ENCODE measurements at regions not wholly inside any gene's neighbourhood (a gene's known extent, or its start where the extent isn't known, plus 50 kb on each side); places are given as distances from the start of the nearest gene placed in this dataset.

DNA sequence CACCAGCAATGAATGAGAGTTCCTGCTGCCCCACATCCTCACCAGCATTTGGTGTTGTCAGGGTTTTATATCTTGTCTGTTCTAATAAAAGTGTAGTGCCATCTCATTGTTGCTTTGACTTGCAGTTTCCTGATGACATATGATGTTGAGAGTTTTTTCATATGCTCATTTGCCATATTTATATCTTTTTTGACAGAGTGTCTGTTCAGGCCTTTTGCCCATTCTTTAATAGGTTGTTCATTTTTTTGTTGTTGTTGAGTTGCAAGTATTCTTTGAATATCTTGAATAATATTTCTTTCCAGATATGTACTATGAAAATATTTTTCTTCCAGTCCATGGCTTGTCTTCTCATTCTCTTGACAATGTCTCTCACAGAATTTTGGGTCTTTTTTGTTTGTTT lies 111.7 kb upstream of the KCNJ15 start:
- no peak overlapping the region for H3K4me3 ChIP-seq (ENCODE audit: low read length)
- peaks cover 12% of the 10 kb centered on the region for H3K4me1 ChIP-seq (ENCODE audit: control insufficient read depth, insufficient read depth, low read length)
- H3K9ac ChIP-seq (ENCODE audit: extremely low read depth, low read length, poor library complexity, severe bottlenecking), result no peak overlapping the region
- H3K36me3 Mint-ChIP-seq (ENCODE audit: low read depth), result no peaks in the 10 kb centered on the region
- H3K4me1 Mint-ChIP-seq, result peaks cover 12% of the 10 kb centered on the region
- no peak overlapping the region for H3K4me3 Mint-ChIP-seq
- H3K9me3 ChIP-seq (ENCODE audit: control insufficient read depth, low read length), result no peaks in the 10 kb centered on the region
- TF ChIP-seq, protein P1, sequence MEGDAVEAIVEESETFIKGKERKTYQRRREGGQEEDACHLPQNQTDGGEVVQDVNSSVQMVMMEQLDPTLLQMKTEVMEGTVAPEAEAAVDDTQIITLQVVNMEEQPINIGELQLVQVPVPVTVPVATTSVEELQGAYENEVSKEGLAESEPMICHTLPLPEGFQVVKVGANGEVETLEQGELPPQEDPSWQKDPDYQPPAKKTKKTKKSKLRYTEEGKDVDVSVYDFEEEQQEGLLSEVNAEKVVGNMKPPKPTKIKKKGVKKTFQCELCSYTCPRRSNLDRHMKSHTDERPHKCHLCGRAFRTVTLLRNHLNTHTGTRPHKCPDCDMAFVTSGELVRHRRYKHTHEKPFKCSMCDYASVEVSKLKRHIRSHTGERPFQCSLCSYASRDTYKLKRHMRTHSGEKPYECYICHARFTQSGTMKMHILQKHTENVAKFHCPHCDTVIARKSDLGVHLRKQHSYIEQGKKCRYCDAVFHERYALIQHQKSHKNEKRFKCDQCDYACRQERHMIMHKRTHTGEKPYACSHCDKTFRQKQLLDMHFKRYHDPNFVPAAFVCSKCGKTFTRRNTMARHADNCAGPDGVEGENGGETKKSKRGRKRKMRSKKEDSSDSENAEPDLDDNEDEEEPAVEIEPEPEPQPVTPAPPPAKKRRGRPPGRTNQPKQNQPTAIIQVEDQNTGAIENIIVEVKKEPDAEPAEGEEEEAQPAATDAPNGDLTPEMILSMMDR (conservative IDR thresholded peaks at IDR 0.05), result no peak
- peaks cover 3% of the 10 kb centered on the region for H3K9me3 Mint-ChIP-seq
- H3K27me3 ChIP-seq (ENCODE audit: control insufficient read depth, insufficient read depth, low read length, poor library complexity, severe bottlenecking), result no peaks in the 10 kb centered on the region
- no peaks in the 10 kb centered on the region for H3K27me3 Mint-ChIP-seq (ENCODE audit: insufficient read depth)
- no peak overlapping the region for H3K27ac ChIP-seq (ENCODE audit: low read depth, low read length)
- no peaks in the 10 kb centered on the region for H3K36me3 ChIP-seq (ENCODE audit: control insufficient read depth, insufficient read depth, low read length)
- no peak for DNase-seq
- no peak overlapping the region for H3K27ac Mint-ChIP-seq

DNA sequence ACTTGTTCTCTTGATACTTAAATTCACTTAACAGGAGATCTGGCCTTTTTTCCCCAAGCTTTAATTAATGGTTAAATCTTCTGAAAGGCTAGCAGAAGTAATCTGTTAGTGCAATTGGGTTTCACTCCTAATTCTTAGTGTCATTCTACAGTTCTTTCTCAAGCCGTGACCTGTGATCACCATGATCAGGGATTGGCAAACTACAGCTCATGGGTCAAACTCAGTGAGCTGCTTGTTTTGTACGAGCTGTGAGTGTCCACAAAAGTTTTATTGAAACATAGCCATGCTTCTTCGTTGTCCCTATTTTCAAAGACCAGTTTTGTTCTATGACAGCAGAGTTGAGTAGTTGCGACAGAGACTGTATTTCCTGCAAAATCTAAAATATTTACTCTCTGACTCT lies 109.4 kb upstream of the KCNJ15 start:
- Histone ChIP-seq H3K4me1 (ENCODE audit: control insufficient read depth, insufficient read depth, low read length) (peaks cover 14% of the 10 kb centered on the region), H3K9ac (ENCODE audit: extremely low read depth, low read length, poor library complexity, severe bottlenecking) (no peak overlapping the region), H3K36me3 (ENCODE audit: control insufficient read depth, insufficient read depth, low read length) (no peaks in the 10 kb centered on the region), H3K27me3 (ENCODE audit: control insufficient read depth, insufficient read depth, low read length, poor library complexity, severe bottlenecking) (no peaks in the 10 kb centered on the region), H3K27ac (ENCODE audit: low read depth, low read length) (no peak overlapping the region), H3K4me3 (ENCODE audit: low read length) (no peak overlapping the region), H3K9me3 (ENCODE audit: control insufficient read depth, low read length) (no peaks in the 10 kb centered on the region)
- H3K36me3 Mint-ChIP-seq (ENCODE audit: low read depth), result no peaks in the 10 kb centered on the region
- TF ChIP-seq, protein P1 (conservative IDR thresholded peaks at IDR 0.05), result no peak
- H3K27ac Mint-ChIP-seq, result no peak overlapping the region
- H3K4me3 Mint-ChIP-seq, result no peak overlapping the region
- 90 to 96% methylated on average over 3 of the region's 4 CpGs for WGBS, 2 experiments (ENCODE audit: insufficient coverage in 1 of 2, insufficient read length in 1 of 2)
- DNase-seq, result no peak
- H3K4me1 Mint-ChIP-seq, result peaks cover 20% of the 10 kb centered on the region
- no peaks in the 10 kb centered on the region for H3K27me3 Mint-ChIP-seq (ENCODE audit: insufficient read depth)
- H3K9me3 Mint-ChIP-seq, result peaks cover 3% of the 10 kb centered on the region

DNA sequence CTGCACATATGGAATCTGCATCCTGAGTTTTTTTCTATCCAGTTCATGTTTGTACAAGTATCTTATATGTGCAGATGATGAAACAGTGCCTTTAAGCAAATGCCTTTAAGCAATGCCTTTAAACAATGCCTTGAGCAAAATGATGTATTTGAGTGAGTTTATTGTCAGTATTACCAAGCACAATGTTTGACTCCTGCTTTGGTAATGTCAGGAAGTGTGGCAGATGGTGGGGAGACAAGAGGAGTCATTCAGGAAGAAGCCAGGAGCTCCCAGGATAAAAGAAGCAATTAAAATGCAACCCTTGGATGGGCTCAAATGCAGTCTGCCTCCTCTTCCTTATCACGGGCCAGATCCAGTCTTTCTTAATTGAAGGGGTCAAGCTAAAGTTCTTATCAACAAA lies 108.7 kb upstream of the KCNJ15 start:
- DNase-seq, result no peak
- Histone ChIP-seq H3K9ac (ENCODE audit: extremely low read depth, low read length, poor library complexity, severe bottlenecking) (no peak overlapping the region), H3K9me3 (ENCODE audit: control insufficient read depth, low read length) (no peaks in the 10 kb centered on the region), H3K27ac (ENCODE audit: low read depth, low read length) (no peak overlapping the region), H3K36me3 (ENCODE audit: control insufficient read depth, insufficient read depth, low read length) (no peaks in the 10 kb centered on the region), H3K4me3 (ENCODE audit: low read length) (no peak overlapping the region), H3K4me1 (ENCODE audit: control insufficient read depth, insufficient read depth, low read length) (peaks cover 14% of the 10 kb centered on the region), H3K27me3 (ENCODE audit: control insufficient read depth, insufficient read depth, low read length, poor library complexity, severe bottlenecking) (no peaks in the 10 kb centered on the region)
- Mint-ChIP-seq H3K36me3 (ENCODE audit: low read depth) (no peaks in the 10 kb centered on the region), H3K27me3 (ENCODE audit: insufficient read depth) (no peaks in the 10 kb centered on the region), H3K27ac (no peak overlapping the region), H3K4me1 (peaks cover 22% of the 10 kb centered on the region), H3K4me3 (no peak overlapping the region), H3K9me3 (peaks cover 3% of the 10 kb centered on the region)
- TF ChIP-seq, protein P1 (conservative IDR thresholded peaks at IDR 0.05), result no peak
- whole genome bisulfite sequencing, 2 experiments (ENCODE audit: insufficient coverage in 1 of 2, insufficient read length in 1 of 2), result 67 to 75% methylated on average over 1 of the region's 1 CpG
